ENCODE measurements at regions not wholly inside any gene's neighbourhood (a gene's known extent, or its start where the extent isn't known, plus 50 kb on each side); places are given as distances from the start of the nearest gene placed in this dataset.

- TF ChIP-seq RNF2 (IDR thresholded peaks at IDR 0.05; ENCODE audit: borderline replicate concordance, low read depth) (no peak), ZNF302 (CRISPR knock-in tag; IDR thresholded peaks at IDR 0.05) (no peak)
These were observed 294.0 kb downstream of the RBM26 start for GRCh38 chr13:79112016-79112415.

All from A549 (cell line).